Neutrophil (primary cell): ENCODE measurements at regions not wholly inside any gene's neighbourhood (a gene's known extent, or its start where the extent isn't known, plus 50 kb on each side); places are given as distances from the start of the nearest gene placed in this dataset.

Source experiments
- H3K27ac ChIP-seq: fragments of 200-600 bp; sonication (generic); 2 replicates; pipeline ENCODE4 v1.5.1; 2016; ENCODE audit warnings: mild to moderate bottlenecking, moderate library complexity
- H3K27me3 ChIP-seq: fragments of 200-600 bp; sonication (generic); 2 replicates; pipeline ENCODE4 v1.6.0; 2016; ENCODE audit warnings: mild to moderate bottlenecking
- H3K36me3 ChIP-seq: fragments of 200-600 bp; sonication (generic); 2 replicates; pipeline ENCODE4 v1.5.1; 2017
- H3K4me1 ChIP-seq, 2 experiments: fragments of 200-600 bp in 1 of 2; sonication (generic) in 1 of 2; 1 replicate in 1 of 2; 2 replicates in 1 of 2; pipeline versions ENCODE4 v1.5.1 to v1.6.1; 2013 to 2016; ENCODE audit warnings: low read depth in 1 of 2, low read length in 1 of 2, mild to moderate bottlenecking in 1 of 2, moderate library complexity in 1 of 2; ENCODE audit not compliant: control insufficient read depth in 1 of 2, insufficient read depth in 1 of 2
- H3K4me3 ChIP-seq, 2 experiments: fragments of 200-600 bp in 1 of 2; sonication (generic) in 1 of 2; 1 replicate in 1 of 2; 2 replicates in 1 of 2; pipeline ENCODE4 v1.5.1; 2013 to 2016; ENCODE audit warnings: low read depth in 1 of 2, low read length in 1 of 2, mild to moderate bottlenecking in 1 of 2, moderate library complexity in 1 of 2
- H3K9me3 ChIP-seq: fragments of 200-600 bp; sonication (generic); 2 replicates; pipeline ENCODE4 v1.5.1; 2016
- CTCF ChIP-seq: fragments of 200-600 bp; sonication (generic); IDR thresholded peaks from 2 replicates; pipeline ENCODE4 v1.5.1; 2016; ENCODE audit warnings: antibody characterized with exemption

- TF ChIP-seq CTCF: no peak
- Histone ChIP-seq H3K27ac (no peak overlapping the region), H3K4me3 (no peak overlapping the region), H3K9me3 (no peaks in the 10 kb centered on the region), H3K27me3 (peaks cover 24% of the 10 kb centered on the region), H3K36me3 (no peaks in the 10 kb centered on the region), H3K4me1 (no peaks in the 10 kb centered on the region)
Observed at GRCh38 chr15:98277602-98278001, 317.1 kb downstream of the ARRDC4 start.

GRCh38 chr15:98280284-98280975, 319.9 kb downstream of the ARRDC4 start:
- Histone ChIP-seq H3K9me3 (no peaks in the 10 kb centered on the region), H3K4me3 (no peak overlapping the region), H3K4me1 (no peaks in the 10 kb centered on the region), H3K27ac (no peak overlapping the region), H3K36me3 (no peaks in the 10 kb centered on the region), H3K27me3 (peaks cover 30% of the 10 kb centered on the region)
- no peak for TF ChIP-seq CTCF

GRCh38 chr15:98281130-98281529, 320.6 kb downstream of the ARRDC4 start:
- peaks cover 31% of the 10 kb centered on the region for H3K27me3 ChIP-seq
- H3K4me1 ChIP-seq: no peaks in the 10 kb centered on the region
- no peaks in the 10 kb centered on the region for H3K36me3 ChIP-seq
- no peak overlapping the region for H3K27ac ChIP-seq
- H3K9me3 ChIP-seq: no peaks in the 10 kb centered on the region
- no peak for TF ChIP-seq CTCF
- H3K4me3 ChIP-seq: no peak overlapping the region

GRCh38 chr15:98282656-98283332, 322.3 kb downstream of the ARRDC4 start:
- no peaks in the 10 kb centered on the region for H3K4me1 ChIP-seq
- peaks cover 38% of the 10 kb centered on the region for H3K27me3 ChIP-seq
- H3K4me3 ChIP-seq: no peak overlapping the region
- no peak overlapping the region for H3K27ac ChIP-seq
- no peaks in the 10 kb centered on the region for H3K9me3 ChIP-seq
- H3K36me3 ChIP-seq: no peaks in the 10 kb centered on the region
- no peak for TF ChIP-seq CTCF

- Histone ChIP-seq H3K27me3 (peaks cover 44% of the 10 kb centered on the region), H3K27ac (no peak overlapping the region), H3K36me3 (no peaks in the 10 kb centered on the region), H3K4me1 (no peaks in the 10 kb centered on the region), H3K4me3 (no peak overlapping the region), H3K9me3 (no peaks in the 10 kb centered on the region)
- no peak for TF ChIP-seq CTCF
Observed at GRCh38 chr15:98286200-98286599, 325.7 kb downstream of the ARRDC4 start.
